ENCODE measurements at regions not wholly inside any gene's neighbourhood (a gene's known extent, or its start where the extent isn't known, plus 50 kb on each side); places are given as distances from the start of the nearest gene placed in this dataset.

GRCh38 chr1:108082738-108083562 lies 117.2 kb downstream of the SLC25A24 start:
- TF ChIP-seq CTCF (IDR thresholded peaks at IDR 0.05; ENCODE audit: low read length, missing control alignments): no peak
- DNase-seq (ENCODE audit: low read depth): peak; percentile 44
- no peak overlapping the region for H3K4me3 ChIP-seq (replicated peaks; ENCODE audit: low read depth, low read length)

- H3K4me3 ChIP-seq (replicated peaks; ENCODE audit: low read depth, low read length): no peak overlapping the region
- no peak for TF ChIP-seq CTCF (IDR thresholded peaks at IDR 0.05; ENCODE audit: low read length, missing control alignments)
- DNase-seq (ENCODE audit: low read depth): no peak
These were observed 117.0 kb upstream of the VAV3 start for GRCh38 chr1:108082001-108082400.

- no peak for DNase-seq (ENCODE audit: low read depth)
- H3K4me3 ChIP-seq (replicated peaks; ENCODE audit: low read depth, low read length): no peak overlapping the region
- TF ChIP-seq CTCF (IDR thresholded peaks at IDR 0.05; ENCODE audit: low read length, missing control alignments): no peak
These were observed 115.5 kb upstream of the VAV3 start for GRCh38 chr1:108080448-108080847.

- no peak for TF ChIP-seq CTCF (IDR thresholded peaks at IDR 0.05; ENCODE audit: low read length, missing control alignments)
- no peak for DNase-seq (ENCODE audit: low read depth)
These were observed 114.6 kb upstream of the VAV3 start for GRCh38 chr1:108079440-108080025.

GRCh38 chr1:108077991-108078390 lies 113.0 kb upstream of the VAV3 start:
- DNase-seq (ENCODE audit: low read depth): no peak
- no peak for TF ChIP-seq CTCF (IDR thresholded peaks at IDR 0.05; ENCODE audit: low read length, missing control alignments)
- no peak overlapping the region for H3K4me3 ChIP-seq (replicated peaks; ENCODE audit: low read depth, low read length)

More at GRCh38 chr1:108079440-108080025, 114.6 kb upstream of the VAV3 start:
- no peak overlapping the region for H3K4me3 ChIP-seq (replicated peaks; ENCODE audit: low read depth, low read length)

- H3K4me3 ChIP-seq (replicated peaks; ENCODE audit: low read depth, low read length): no peak overlapping the region
- DNase-seq (ENCODE audit: low read depth): no peak
- no peak for TF ChIP-seq CTCF (IDR thresholded peaks at IDR 0.05; ENCODE audit: low read length, missing control alignments)
These were observed 110.1 kb upstream of the VAV3 start for GRCh38 chr1:108075055-108075454.
